Hepatocyte (in vitro differentiated cells): ENCODE measurements at regions not wholly inside any gene's neighbourhood (a gene's known extent, or its start where the extent isn't known, plus 50 kb on each side); places are given as distances from the start of the nearest gene placed in this dataset.

ENCODE experiments used
- CTCF ChIP-seq: fragments of 200-600 bp; sonication (generic); IDR thresholded peaks from 2 replicates; pipeline ENCODE4 v1.5.1; 2016; ENCODE audit warnings: antibody characterized with exemption, mild to moderate bottlenecking; ENCODE audit not compliant: poor library complexity
- EZH2 ChIP-seq: fragments of 200-600 bp; sonication (generic); IDR thresholded peaks from 2 replicates; pipeline ENCODE4 v1.6.1; 2016; ENCODE audit warnings: antibody characterized with exemption, mild to moderate bottlenecking, borderline replicate concordance

- no peak for TF ChIP-seq CTCF
- TF ChIP-seq EZH2: no peak
Observed at GRCh38 chr3:127475975-127476705, 114.4 kb downstream of the TPRA1 start.
